Neural progenitor cell (in vitro differentiated cells): ENCODE measurements at regions not wholly inside any gene's neighbourhood (a gene's known extent, or its start where the extent isn't known, plus 50 kb on each side); places are given as distances from the start of the nearest gene placed in this dataset.
"Not testable (repeated sequence)": the region's sequence is repeated elsewhere in the genome, so short reads cannot be mapped to it uniquely, and the experiment has no call there.

Experiments
- CTCF ChIP-seq: fragments of 200-600 bp; sonication (generic); IDR thresholded peaks from 2 replicates; pipeline ENCODE4 v1.5.1; 2017; ENCODE audit warnings: antibody characterized with exemption, mild to moderate bottlenecking
- EZH2 ChIP-seq: fragments of 200-600 bp; sonication (generic); IDR thresholded peaks from 2 replicates; pipeline ENCODE4 v1.6.1; 2017; ENCODE audit warnings: antibody characterized with exemption, mild to moderate bottlenecking, moderate library complexity

GRCh38 chr2:87075791-87076252, 54.2 kb upstream of the PLGLB1 start:
- TF ChIP-seq CTCF, EZH2: not testable (repeated sequence)
